ENCODE measurements at regions not wholly inside any gene's neighbourhood (a gene's known extent, or its start where the extent isn't known, plus 50 kb on each side); places are given as distances from the start of the nearest gene placed in this dataset.
"Not testable (repeated sequence)": the region's sequence is repeated elsewhere in the genome, so short reads cannot be mapped to it uniquely, and the experiment has no call there.

- no peaks in the 10 kb centered on the region for H3K27me3 Mint-ChIP-seq
- no peak overlapping the region for H3K4me3 Mint-ChIP-seq
- no peak overlapping the region for H3K27ac Mint-ChIP-seq
- H3K9me3 Mint-ChIP-seq (ENCODE audit: low read depth), result no peaks in the 10 kb centered on the region
- H3K36me3 Mint-ChIP-seq, result no peaks in the 10 kb centered on the region
- H3K4me1 Mint-ChIP-seq (ENCODE audit: low read depth), result no peaks in the 10 kb centered on the region
These were observed 806.4 kb downstream of the TRIB2 start for GRCh38 chr2:13522917-13523821.

GRCh38 chr2:13524492-13524891 lies 807.8 kb downstream of the TRIB2 start:
- Mint-ChIP-seq H3K4me1 (ENCODE audit: low read depth) (no peaks in the 10 kb centered on the region), H3K27ac (no peak overlapping the region), H3K27me3 (no peaks in the 10 kb centered on the region), H3K36me3 (no peaks in the 10 kb centered on the region), H3K9me3 (ENCODE audit: low read depth) (no peaks in the 10 kb centered on the region), H3K4me3 (no peak overlapping the region)

GRCh38 chr2:13531735-13532410 lies 815.1 kb downstream of the TRIB2 start:
- not testable (repeated sequence) for H3K27ac Mint-ChIP-seq, H3K27me3 Mint-ChIP-seq

GRCh38 chr2:13532781-13533523 lies 816.2 kb downstream of the TRIB2 start:
- H3K4me3 Mint-ChIP-seq; H3K36me3 Mint-ChIP-seq; H3K27ac Mint-ChIP-seq; H3K9me3 Mint-ChIP-seq (ENCODE audit: low read depth); H3K4me1 Mint-ChIP-seq (ENCODE audit: low read depth); H3K27me3 Mint-ChIP-seq: not testable (repeated sequence)

More at GRCh38 chr2:13531735-13532410, 815.1 kb downstream of the TRIB2 start:
- not testable (repeated sequence) for H3K4me3 Mint-ChIP-seq; H3K36me3 Mint-ChIP-seq; H3K9me3 Mint-ChIP-seq (ENCODE audit: low read depth); H3K4me1 Mint-ChIP-seq (ENCODE audit: low read depth)

GRCh38 chr2:13533524-13533922 lies 816.8 kb downstream of the TRIB2 start:
- Mint-ChIP-seq H3K27me3 (no peaks in the 10 kb centered on the region), H3K4me1 (ENCODE audit: low read depth) (no peaks in the 10 kb centered on the region), H3K9me3 (ENCODE audit: low read depth) (no peaks in the 10 kb centered on the region), H3K4me3 (no peak overlapping the region), H3K36me3 (no peaks in the 10 kb centered on the region), H3K27ac (no peak overlapping the region)

GRCh38 chr2:13536941-13537340 lies 820.2 kb downstream of the TRIB2 start:
- no peaks in the 10 kb centered on the region for H3K27me3 Mint-ChIP-seq
- H3K4me1 Mint-ChIP-seq (ENCODE audit: low read depth), result no peaks in the 10 kb centered on the region
- H3K4me3 Mint-ChIP-seq, result no peak overlapping the region
- no peaks in the 10 kb centered on the region for H3K36me3 Mint-ChIP-seq
- H3K9me3 Mint-ChIP-seq (ENCODE audit: low read depth), result no peaks in the 10 kb centered on the region
- H3K27ac Mint-ChIP-seq, result no peak overlapping the region

GRCh38 chr2:13537771-13538349 lies 821.1 kb downstream of the TRIB2 start:
- H3K36me3 Mint-ChIP-seq, result no peaks in the 10 kb centered on the region
- no peak overlapping the region for H3K27ac Mint-ChIP-seq
- no peak overlapping the region for H3K4me3 Mint-ChIP-seq
- no peaks in the 10 kb centered on the region for H3K27me3 Mint-ChIP-seq
- no peaks in the 10 kb centered on the region for H3K9me3 Mint-ChIP-seq (ENCODE audit: low read depth)
- no peaks in the 10 kb centered on the region for H3K4me1 Mint-ChIP-seq (ENCODE audit: low read depth)

- Mint-ChIP-seq H3K4me3 (no peak overlapping the region), H3K36me3 (no peaks in the 10 kb centered on the region), H3K27me3 (no peaks in the 10 kb centered on the region), H3K27ac (no peak overlapping the region), H3K4me1 (ENCODE audit: low read depth) (no peaks in the 10 kb centered on the region), H3K9me3 (ENCODE audit: low read depth) (no peaks in the 10 kb centered on the region)
These were observed 822.6 kb downstream of the TRIB2 start for GRCh38 chr2:13539296-13539695.

GRCh38 chr2:13542061-13542460 lies 825.3 kb downstream of the TRIB2 start:
- Mint-ChIP-seq H3K27ac (no peak overlapping the region), H3K36me3 (no peaks in the 10 kb centered on the region), H3K9me3 (ENCODE audit: low read depth) (no peaks in the 10 kb centered on the region), H3K27me3 (no peaks in the 10 kb centered on the region), H3K4me3 (no peak overlapping the region), H3K4me1 (ENCODE audit: low read depth) (no peaks in the 10 kb centered on the region)

- H3K4me1 Mint-ChIP-seq (ENCODE audit: low read depth), result no peaks in the 10 kb centered on the region
- H3K4me3 Mint-ChIP-seq, result no peak overlapping the region
- no peaks in the 10 kb centered on the region for H3K9me3 Mint-ChIP-seq (ENCODE audit: low read depth)
- H3K36me3 Mint-ChIP-seq, result no peaks in the 10 kb centered on the region
- H3K27ac Mint-ChIP-seq, result no peak overlapping the region
- H3K27me3 Mint-ChIP-seq, result no peaks in the 10 kb centered on the region
These were observed 825.9 kb downstream of the TRIB2 start for GRCh38 chr2:13542642-13543041.

GRCh38 chr2:13543550-13543949 lies 826.8 kb downstream of the TRIB2 start:
- H3K9me3 Mint-ChIP-seq (ENCODE audit: low read depth), result no peaks in the 10 kb centered on the region
- no peaks in the 10 kb centered on the region for H3K27me3 Mint-ChIP-seq
- no peaks in the 10 kb centered on the region for H3K36me3 Mint-ChIP-seq
- H3K27ac Mint-ChIP-seq, result no peak overlapping the region
- no peak overlapping the region for H3K4me3 Mint-ChIP-seq
- H3K4me1 Mint-ChIP-seq (ENCODE audit: low read depth), result no peaks in the 10 kb centered on the region

GRCh38 chr2:13545320-13545719 lies 828.6 kb downstream of the TRIB2 start:
- H3K9me3 Mint-ChIP-seq (ENCODE audit: low read depth), result no peaks in the 10 kb centered on the region
- H3K27me3 Mint-ChIP-seq, result no peaks in the 10 kb centered on the region
- no peak overlapping the region for H3K27ac Mint-ChIP-seq
- no peaks in the 10 kb centered on the region for H3K4me1 Mint-ChIP-seq (ENCODE audit: low read depth)
- no peak overlapping the region for H3K4me3 Mint-ChIP-seq
- H3K36me3 Mint-ChIP-seq, result no peaks in the 10 kb centered on the region

GRCh38 chr2:13546131-13546530 lies 829.4 kb downstream of the TRIB2 start:
- Mint-ChIP-seq H3K9me3 (ENCODE audit: low read depth) (no peaks in the 10 kb centered on the region), H3K4me3 (no peak overlapping the region), H3K36me3 (no peaks in the 10 kb centered on the region), H3K27me3 (no peaks in the 10 kb centered on the region), H3K27ac (no peak overlapping the region), H3K4me1 (ENCODE audit: low read depth) (no peaks in the 10 kb centered on the region)

- Mint-ChIP-seq H3K27me3 (no peaks in the 10 kb centered on the region), H3K27ac (no peak overlapping the region), H3K36me3 (no peaks in the 10 kb centered on the region), H3K9me3 (ENCODE audit: low read depth) (no peaks in the 10 kb centered on the region), H3K4me1 (ENCODE audit: low read depth) (no peaks in the 10 kb centered on the region), H3K4me3 (no peak overlapping the region)
These were observed 833.8 kb downstream of the TRIB2 start for GRCh38 chr2:13550285-13551231.

Measured in activated naive CD8-positive, alpha-beta T cell (primary cell).